K562 (cell line): ENCODE measurements at regions not wholly inside any gene's neighbourhood (a gene's known extent, or its start where the extent isn't known, plus 50 kb on each side); places are given as distances from the start of the nearest gene placed in this dataset.

Experiments
- ATAC-seq: fragments of 200-7000 bp; cut with Tn5 transposase; 3 replicates; pipeline ENCODE4 v1.9.1; 2020; ENCODE audit warnings: moderate library complexity
- BruUV-seq: library from RNA; stranded (reverse); fragments of 400-500 nt; replicated peaks from 2 replicates; lab custom pipeline; 2021; lab: Mats Ljungman, UMichigan
- CTCF ChIA-PET: fragments of 300-600 bp; formaldehyde crosslinking; extraction: SDS; loops from one replicate; lab custom pipeline; 2021; ENCODE audit warnings: low intra/inter-chr PET ratio; lab: Yijun Ruan, JAX
- POLR2A ChIA-PET: fragments of 300-600, 350-650 bp; sonication (Branson Sonifier 250); formaldehyde crosslinking; extraction: SDS; loops from one replicate; lab custom pipeline; 2021; ENCODE audit warnings: antibody characterized with exemption, inconsistent platforms; lab: Yijun Ruan, JAX
- DNase-seq, 4 experiments: peaks; one replicate each; pipeline versions ENCODE4 v3.0.0 to v3.0.0-alpha.2; 2011 to 2018; ENCODE audit warnings: low spot score in 3 of 4, mixed read lengths in 3 of 4; ENCODE audit errors: extremely low read depth in 1 of 4
- FAIRE-seq: peaks from 2 replicates; lab custom pipeline; 2011; peaks lifted over from hg19 to GRCh38; lab: Jason Lieb, UNC
- H2AFZ ChIP-seq: 2 replicates; pipeline ENCODE4 v1.6.0; 2011; ENCODE audit warnings: low read depth, low read length, control low read depth, inconsistent platforms
- H3K27ac ChIP-seq: fragments of 200-600 bp; 3 replicates; pipeline ENCODE4 v1.8.0; 2011; ENCODE audit warnings: low read depth, mild to moderate bottlenecking, control low read depth, inconsistent platforms, low read length, moderate library complexity, mixed read lengths; ENCODE audit errors: extremely low read depth
- H3K27me3 ChIP-seq, 2 experiments: fragments of 300-600 bp in 1 of 2; 2 replicates in 1 of 2; 3 replicates in 1 of 2; pipeline versions ENCODE4 v1.6.0 to v1.8.0; 2011; ENCODE audit warnings: inconsistent platforms in 2 of 2, low read length in 2 of 2, mild to moderate bottlenecking in 1 of 2, mixed read lengths in 1 of 2, moderate library complexity in 1 of 2; ENCODE audit not compliant: control insufficient read depth in 2 of 2, insufficient read depth in 2 of 2
- H3K36me3 ChIP-seq: fragments of 300-600 bp; 3 replicates; pipeline ENCODE4 v1.8.0; 2011; ENCODE audit warnings: mild to moderate bottlenecking, low read length, inconsistent platforms; ENCODE audit not compliant: control insufficient read depth, insufficient read depth
- H3K4me1 ChIP-seq, 2 experiments: fragments of 200-600 bp in 1 of 2; replicated peaks in 1 of 2; 2 replicates in 1 of 2; 3 replicates in 1 of 2; pipeline versions ENCODE4 v1.5.1 to v1.8.0; 2011; ENCODE audit warnings: inconsistent platforms in 2 of 2, low read length in 2 of 2, mild to moderate bottlenecking in 1 of 2, mixed read lengths in 1 of 2, moderate library complexity in 1 of 2; ENCODE audit not compliant: control insufficient read depth in 2 of 2, insufficient read depth in 2 of 2
- H3K4me2 ChIP-seq: 2 replicates; pipeline ENCODE4 v1.6.1; 2011; ENCODE audit warnings: low read length, control low read depth, inconsistent platforms, mixed read lengths; ENCODE audit not compliant: insufficient read depth
- H3K4me3 ChIP-seq: fragments of 200-600 bp; sonication (generic), shearing (Covaris generic); 2 replicates; pipeline ENCODE4 v1.5.1; 2016; ENCODE audit warnings: control low read depth, inconsistent platforms
- H3K79me2 ChIP-seq: fragments of 200-600 bp; 3 replicates; pipeline ENCODE4 v1.8.0; 2011; ENCODE audit warnings: low read length, inconsistent platforms; ENCODE audit not compliant: control insufficient read depth, insufficient read depth
- H3K9ac ChIP-seq, 2 experiments: 2 replicates each; pipeline versions ENCODE4 v1.6.0 to v1.6.1; 2011; ENCODE audit warnings: low read depth in 2 of 2, low read length in 2 of 2, control low read depth in 1 of 2, inconsistent platforms in 1 of 2, mild to moderate bottlenecking in 1 of 2, mixed read lengths in 1 of 2; ENCODE audit not compliant: insufficient read depth in 1 of 2
- H3K9me1 ChIP-seq: one replicate; pipeline ENCODE4 v1.6.0; 2011; ENCODE audit warnings: inconsistent platforms, mild to moderate bottlenecking, low read length, moderate library complexity; ENCODE audit not compliant: control insufficient read depth, insufficient read depth
- H3K9me3 ChIP-seq: replicated peaks from 2 replicates; pipeline ENCODE4 v1.5.1; 2011; ENCODE audit warnings: low read depth, low read length, inconsistent platforms; ENCODE audit not compliant: control insufficient read depth, insufficient read depth
- H4K20me1 ChIP-seq: replicated peaks from 2 replicates; pipeline ENCODE4 v1.6.1; 2011; ENCODE audit warnings: low read length, inconsistent platforms, mixed read lengths; ENCODE audit not compliant: control insufficient read depth, insufficient read depth
- C11orf30 ChIP-seq: fragments of 450-650 bp; IDR thresholded peaks from 2 replicates; pipeline ENCODE4 v1.6.1; 2016; ENCODE audit warnings: low read depth, mild to moderate bottlenecking
- FIP1L1 ChIP-seq: fragments of 200-400 bp; formaldehyde crosslinking; IDR thresholded peaks from 2 replicates; pipeline ENCODE4 v1.6.1; 2018; ENCODE audit warnings: mild to moderate bottlenecking, low read depth, low read length; ENCODE audit not compliant: poor library complexity, severe bottlenecking
- GATAD2A ChIP-seq: fragments of 450-650 bp; IDR thresholded peaks from 2 replicates; pipeline ENCODE4 v1.6.1; 2017
- HBP1 ChIP-seq: fragments of 450-650 bp; formaldehyde crosslinking; IDR thresholded peaks from 2 replicates; pipeline ENCODE4 v1.4.0; 2022; ENCODE audit warnings: missing genetic modification characterization
- HLTF ChIP-seq: fragments of 450-650 bp; IDR thresholded peaks from 2 replicates; pipeline ENCODE4 v1.6.1; 2016
- HNRNPUL1 ChIP-seq: fragments of 200-400 bp; formaldehyde crosslinking; IDR thresholded peaks from 2 replicates; pipeline ENCODE4 v1.6.1; 2017; ENCODE audit warnings: low read length
- KLF10 ChIP-seq: fragments of 250-450 bp; sonication (Bioruptor Pico); IDR thresholded peaks from 2 replicates; pipeline ENCODE4 v1.6.1; 2021; ENCODE audit warnings: matching md5 sums
- KLF6 ChIP-seq: fragments of 250-450 bp; sonication (Bioruptor Pico); IDR thresholded peaks from 2 replicates; pipeline ENCODE4 v1.4.0; 2020; ENCODE audit warnings: mild to moderate bottlenecking, moderate library complexity, borderline replicate concordance
- MBD2 ChIP-seq: sonication (generic); IDR thresholded peaks from 2 replicates; pipeline ENCODE4 v1.6.1; 2016; ENCODE audit warnings: low read depth, borderline replicate concordance
- NCOA4 ChIP-seq: fragments of 450-650 bp; IDR thresholded peaks from 2 replicates; pipeline ENCODE4 v1.6.1; 2018; ENCODE audit warnings: mild to moderate bottlenecking; ENCODE audit not compliant: partially characterized antibody
- PCBP1 ChIP-seq: fragments of 200-400 bp; formaldehyde crosslinking; IDR thresholded peaks from 2 replicates; pipeline ENCODE4 v1.6.1; 2018; ENCODE audit warnings: mild to moderate bottlenecking, low read depth, low read length; ENCODE audit not compliant: poor library complexity, severe bottlenecking
- RAD51 ChIP-seq: fragments of 450-650 bp; IDR thresholded peaks from 2 replicates; pipeline ENCODE4 v1.7.1; 2016; ENCODE audit warnings: low read depth, mild to moderate bottlenecking, borderline replicate concordance
- SP2 ChIP-seq: IDR thresholded peaks from 2 replicates; pipeline ENCODE4 v1.6.1; 2011; ENCODE audit warnings: mild to moderate bottlenecking, low read depth, low read length, moderate library complexity; ENCODE audit not compliant: poor library complexity, severe bottlenecking; ENCODE audit errors: extremely low read depth
- SRF ChIP-seq, 2 experiments: fragments of 250-450, 450-650 bp in 1 of 2; sonication (Bioruptor Pico) in 1 of 2; sonication (generic) in 1 of 2; formaldehyde crosslinking; IDR thresholded peaks; 2 replicates each; pipeline versions ENCODE4 v1.5.0 to v1.5.1; 2020 to 2022; ENCODE audit warnings: mild to moderate bottlenecking in 1 of 2, missing genetic modification reagents in 1 of 2
- THRB ChIP-seq: fragments of 450-650 bp; formaldehyde crosslinking; conservative IDR thresholded peaks from 2 replicates; pipeline ENCODE4 v1.4.0; 2022; ENCODE audit warnings: mild to moderate bottlenecking, missing genetic modification characterization
- TSC22D4 ChIP-seq: fragments of 450-650 bp; IDR thresholded peaks from 2 replicates; pipeline ENCODE4 v1.6.1; 2016; ENCODE audit warnings: missing genetic modification characterization, missing biosample characterization, control low read depth
- ZNF347 ChIP-seq: fragments of 450-650 bp; formaldehyde crosslinking; IDR thresholded peaks from 2 replicates; pipeline ENCODE4 v1.4.0; 2020; ENCODE audit warnings: low read depth, mild to moderate bottlenecking, moderate library complexity
- ZNF695 ChIP-seq: fragments of 450-650 bp; formaldehyde crosslinking; IDR thresholded peaks from 2 replicates; pipeline ENCODE4 v1.4.0; 2020; ENCODE audit warnings: mild to moderate bottlenecking, moderate library complexity
- ZSCAN29 ChIP-seq: fragments of 450-650 bp; IDR thresholded peaks from 2 replicates; pipeline ENCODE4 v1.6.1; 2017
- WGBS: fragments of 100-300 bp; shearing (Covaris generic); methylation state at CpG from one replicate; pipeline ENCODE4 v1.1.6; 2016; ENCODE audit warnings: low coverage, mixed read lengths; ENCODE audit not compliant: insufficient coverage; ENCODE audit errors: missing lambda C conversion rate; 5-methylcytosine and 5-hydroxymethylcytosine counted together
- in situ Hi-C: fragments of 300-500 bp; cut with MboI; formaldehyde crosslinking; loops from 4 replicates; pipeline ENCODE4 v1.15.0; 2018; ENCODE audit warnings: inconsistent platforms, mixed read lengths
- intact Hi-C: fragments of 100-400 bp; cut with micrococcal nuclease; formaldehyde crosslinking; loops from 2 replicates; pipeline ENCODE4 v1.14.2; 2022
- TF ChIP-seq, protein P1 (sequence below): fragments of 450-650 bp; formaldehyde crosslinking; IDR thresholded peaks from 2 replicates; pipeline ENCODE4 v1.4.0; 2022; ENCODE audit warnings: missing genetic modification characterization

DNA sequence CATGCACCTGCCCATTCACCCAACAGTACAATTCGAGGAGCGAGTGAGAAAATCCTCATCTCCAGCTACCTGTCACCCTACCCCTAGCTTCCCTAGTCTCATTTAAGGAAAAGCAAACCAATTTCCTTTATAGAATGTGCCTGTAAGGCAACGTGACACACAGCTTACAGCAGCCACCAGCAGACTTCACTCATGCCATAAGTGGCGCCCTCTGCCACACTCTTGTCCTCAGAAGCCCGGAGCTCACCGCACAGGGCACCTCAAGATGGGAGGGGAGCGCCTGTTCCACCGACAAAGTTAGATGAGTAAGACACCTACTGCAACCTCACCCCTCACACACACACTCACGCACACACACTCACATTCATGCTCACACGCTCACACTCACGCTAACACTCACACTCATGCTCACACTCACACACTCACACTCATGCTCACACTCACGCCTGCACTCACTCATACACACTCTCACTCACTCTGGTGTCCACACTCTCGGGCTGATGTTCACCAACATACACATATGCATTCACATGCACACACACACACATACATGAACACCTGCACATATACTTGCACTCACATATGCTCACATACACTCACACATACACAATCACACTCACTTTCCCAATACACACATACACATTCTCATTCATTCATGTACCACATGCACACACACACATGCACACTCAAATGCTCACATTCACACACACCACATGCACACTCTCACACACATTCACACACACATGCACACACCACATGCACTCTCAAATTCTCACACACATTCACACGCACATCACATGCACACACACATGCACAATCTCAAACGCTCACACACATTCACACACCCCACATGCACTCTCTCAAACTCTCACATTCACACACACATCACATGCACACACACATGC, 170.7 kb downstream of the PSMG1 start:
- POLR2A ChIA-PET = interaction anchor here (1.0 kb wide), 1 partner anchor 12 kb away, joined by 5 read pairs; no protein-coding TSS in a partner anchor
- H3K4me1 ChIP-seq = 0 out of 5 replicates have a peak, but pooled peaks cover 0 to 2% of the 10 kb centered on the region in 2 experiments
- no peaks in the 10 kb centered on the region for H3K9me3 ChIP-seq
- H3K27me3 ChIP-seq = peaks cover 21 to 57% of the 10 kb centered on the region in 2 experiments
- CTCF ChIA-PET = no interaction called here
- no TSS peak for BruUV-seq
- WGBS = 8% methylated on average over 15 of the region's 15 CpGs
- H3K79me2 ChIP-seq = no peaks in the 10 kb centered on the region
- no peak overlapping the region for H2AFZ ChIP-seq
- H3K9ac ChIP-seq = no peak overlapping the region
- no peaks in the 10 kb centered on the region for H3K9me1 ChIP-seq
- H3K4me2 ChIP-seq = no peak overlapping the region
- H3K4me3 ChIP-seq = no peak overlapping the region
- no peaks in the 10 kb centered on the region for H4K20me1 ChIP-seq
- no peak for DNase-seq
- no peak for ATAC-seq
- H3K27ac ChIP-seq = no peak overlapping the region
- in situ Hi-C loops (no loop called here), intact Hi-C loops (no loop called here)
- FAIRE-seq = no peak
- no peaks in the 10 kb centered on the region for H3K36me3 ChIP-seq
- no peak for TF ChIP-seq SP2
- TF ChIP-seq ZNF347 (CRISPR knock-in tag) = no peak
- TF ChIP-seq KLF6 (CRISPR knock-in tag) = no peak
- TF ChIP-seq KLF10 (CRISPR knock-in tag) = no peak
- no peak for TF ChIP-seq NCOA4
- TF ChIP-seq, protein P1, sequence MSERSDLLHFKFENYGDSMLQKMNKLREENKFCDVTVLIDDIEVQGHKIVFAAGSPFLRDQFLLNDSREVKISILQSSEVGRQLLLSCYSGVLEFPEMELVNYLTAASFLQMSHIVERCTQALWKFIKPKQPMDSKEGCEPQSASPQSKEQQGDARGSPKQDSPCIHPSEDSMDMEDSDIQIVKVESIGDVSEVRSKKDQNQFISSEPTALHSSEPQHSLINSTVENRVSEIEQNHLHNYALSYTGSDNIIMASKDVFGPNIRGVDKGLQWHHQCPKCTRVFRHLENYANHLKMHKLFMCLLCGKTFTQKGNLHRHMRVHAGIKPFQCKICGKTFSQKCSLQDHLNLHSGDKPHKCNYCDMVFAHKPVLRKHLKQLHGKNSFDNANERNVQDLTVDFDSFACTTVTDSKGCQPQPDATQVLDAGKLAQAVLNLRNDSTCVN (CRISPR knock-in tag) = peak; percentile 5; the same call in 1 of the 2 replicates
- TF ChIP-seq ZNF695 (CRISPR knock-in tag) = no peak
- TF ChIP-seq ZSCAN29 = no peak
- TF ChIP-seq HBP1 = 0 out of 2 replicates have a peak, but pooled peaks have one; percentile 7
- TF ChIP-seq C11orf30 = no peak
- no peak for TF ChIP-seq HNRNPUL1
- no peak for TF ChIP-seq HLTF
- TF ChIP-seq FIP1L1 = no peak
- no peak for TF ChIP-seq MBD2
- peak; percentile 94; the same call in 1 of the 2 replicates for TF ChIP-seq TSC22D4
- TF ChIP-seq SRF (CRISPR knock-in tag; IDR thresholded peaks at IDR 0.05) = no peak
- TF ChIP-seq PCBP1 = no peak
- no peak for TF ChIP-seq RAD51
- no peak for TF ChIP-seq GATAD2A
- no peak for TF ChIP-seq THRB (CRISPR knock-in tag)
